Glutamatergic neuron (in vitro differentiated cells): ENCODE measurements at regions not wholly inside any gene's neighbourhood (a gene's known extent, or its start where the extent isn't known, plus 50 kb on each side); places are given as distances from the start of the nearest gene placed in this dataset.
A peak's percentile ranks its signal among the peaks of the same experiment; 100 is the strongest.

Experiments used
- DNase-seq: peaks from one replicate; pipeline ENCODE4 v3.0.0; 2022
- H3K27ac Mint-ChIP-seq: one replicate; pipeline ENCODE4 v1.8.0; 2020; ENCODE audit warnings: mild to moderate bottlenecking, mixed read lengths, inconsistent platforms; ENCODE audit not compliant: unreplicated experiment
- H3K27me3 Mint-ChIP-seq: one replicate; pipeline ENCODE4 v1.8.0; 2020; ENCODE audit warnings: mild to moderate bottlenecking, moderate library complexity, mixed read lengths, inconsistent platforms; ENCODE audit not compliant: unreplicated experiment
- H3K36me3 Mint-ChIP-seq: one replicate; pipeline ENCODE4 v1.8.0; 2020; ENCODE audit warnings: mild to moderate bottlenecking, mixed read lengths, inconsistent platforms; ENCODE audit not compliant: unreplicated experiment
- H3K4me1 Mint-ChIP-seq: one replicate; pipeline ENCODE4 v1.8.0; 2020; ENCODE audit warnings: mild to moderate bottlenecking, low read depth, mixed read lengths, inconsistent platforms; ENCODE audit not compliant: unreplicated experiment
- H3K4me3 Mint-ChIP-seq: one replicate; pipeline ENCODE4 v1.8.0; 2020; ENCODE audit warnings: mild to moderate bottlenecking, mixed read lengths, inconsistent platforms; ENCODE audit not compliant: unreplicated experiment
- H3K9me3 Mint-ChIP-seq: one replicate; pipeline ENCODE4 v1.8.0; 2020; ENCODE audit warnings: mild to moderate bottlenecking, moderate library complexity, mixed read lengths, inconsistent platforms; ENCODE audit not compliant: unreplicated experiment
- TF ChIP-seq, protein P1 (sequence below): fragments of 200-600 bp; sonication (generic); IDR thresholded peaks from one replicate; pipeline ENCODE4 v1.5.0; 2021; ENCODE audit not compliant: partially characterized antibody, unreplicated experiment

DNA sequence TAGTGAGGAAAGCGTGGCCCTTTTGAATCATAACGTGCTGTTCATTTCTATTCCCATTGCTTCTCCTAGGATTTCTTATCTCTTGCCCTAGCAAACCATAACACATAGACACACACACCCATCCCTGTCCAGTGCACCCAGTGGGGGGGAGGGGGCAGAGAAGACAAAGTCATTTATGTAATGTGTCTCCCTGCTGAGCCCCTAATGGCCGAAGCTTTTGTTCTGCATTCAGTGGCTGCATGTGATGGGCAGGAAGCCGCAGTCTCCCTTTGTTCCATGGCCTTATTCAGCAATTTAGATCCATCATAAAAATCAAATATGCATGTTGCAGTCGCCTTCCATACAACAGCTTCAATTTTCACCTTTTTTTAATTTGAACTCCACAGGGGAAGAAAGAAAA is 325.4 kb downstream of the ZFHX3 start:
- peaks cover 18% of the 10 kb centered on the region for H3K4me1 Mint-ChIP-seq
- TF ChIP-seq, protein P1, sequence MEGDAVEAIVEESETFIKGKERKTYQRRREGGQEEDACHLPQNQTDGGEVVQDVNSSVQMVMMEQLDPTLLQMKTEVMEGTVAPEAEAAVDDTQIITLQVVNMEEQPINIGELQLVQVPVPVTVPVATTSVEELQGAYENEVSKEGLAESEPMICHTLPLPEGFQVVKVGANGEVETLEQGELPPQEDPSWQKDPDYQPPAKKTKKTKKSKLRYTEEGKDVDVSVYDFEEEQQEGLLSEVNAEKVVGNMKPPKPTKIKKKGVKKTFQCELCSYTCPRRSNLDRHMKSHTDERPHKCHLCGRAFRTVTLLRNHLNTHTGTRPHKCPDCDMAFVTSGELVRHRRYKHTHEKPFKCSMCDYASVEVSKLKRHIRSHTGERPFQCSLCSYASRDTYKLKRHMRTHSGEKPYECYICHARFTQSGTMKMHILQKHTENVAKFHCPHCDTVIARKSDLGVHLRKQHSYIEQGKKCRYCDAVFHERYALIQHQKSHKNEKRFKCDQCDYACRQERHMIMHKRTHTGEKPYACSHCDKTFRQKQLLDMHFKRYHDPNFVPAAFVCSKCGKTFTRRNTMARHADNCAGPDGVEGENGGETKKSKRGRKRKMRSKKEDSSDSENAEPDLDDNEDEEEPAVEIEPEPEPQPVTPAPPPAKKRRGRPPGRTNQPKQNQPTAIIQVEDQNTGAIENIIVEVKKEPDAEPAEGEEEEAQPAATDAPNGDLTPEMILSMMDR, result no peak
- H3K27me3 Mint-ChIP-seq, result no peaks in the 10 kb centered on the region
- H3K4me3 Mint-ChIP-seq, result peak overlapping the region; percentile 31
- H3K9me3 Mint-ChIP-seq, result no peaks in the 10 kb centered on the region
- peak overlapping the region; percentile 81 for H3K27ac Mint-ChIP-seq
- H3K36me3 Mint-ChIP-seq, result no peaks in the 10 kb centered on the region
- DNase-seq, result peak; percentile 40

DNA sequence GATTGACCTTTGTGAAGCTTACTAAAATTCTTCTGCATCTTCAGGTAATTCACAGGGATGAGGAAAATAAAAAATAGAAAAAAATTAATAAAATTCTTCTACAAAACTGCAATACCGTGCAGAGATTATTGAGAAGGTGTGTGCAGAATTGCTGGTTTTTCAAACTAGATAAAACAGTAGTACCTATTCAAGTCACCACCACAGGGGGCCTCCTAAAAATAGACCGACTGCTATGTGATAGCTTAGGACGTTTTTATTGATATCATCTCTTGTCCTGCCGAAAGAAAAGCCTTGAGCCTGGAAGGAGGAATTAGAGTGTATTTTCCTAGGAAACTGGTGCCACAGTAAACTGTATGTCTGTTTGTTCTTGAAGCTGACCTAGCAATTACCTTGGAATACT is 325.9 kb downstream of the ZFHX3 start:
- peak overlapping the region; percentile 81 for H3K27ac Mint-ChIP-seq
- H3K4me3 Mint-ChIP-seq, result no peak overlapping the region
- TF ChIP-seq, protein P1, result no peak
- H3K4me1 Mint-ChIP-seq, result peaks cover 18% of the 10 kb centered on the region
- no peaks in the 10 kb centered on the region for H3K36me3 Mint-ChIP-seq
- no peaks in the 10 kb centered on the region for H3K27me3 Mint-ChIP-seq
- no peaks in the 10 kb centered on the region for H3K9me3 Mint-ChIP-seq
- DNase-seq, result no peak

DNA sequence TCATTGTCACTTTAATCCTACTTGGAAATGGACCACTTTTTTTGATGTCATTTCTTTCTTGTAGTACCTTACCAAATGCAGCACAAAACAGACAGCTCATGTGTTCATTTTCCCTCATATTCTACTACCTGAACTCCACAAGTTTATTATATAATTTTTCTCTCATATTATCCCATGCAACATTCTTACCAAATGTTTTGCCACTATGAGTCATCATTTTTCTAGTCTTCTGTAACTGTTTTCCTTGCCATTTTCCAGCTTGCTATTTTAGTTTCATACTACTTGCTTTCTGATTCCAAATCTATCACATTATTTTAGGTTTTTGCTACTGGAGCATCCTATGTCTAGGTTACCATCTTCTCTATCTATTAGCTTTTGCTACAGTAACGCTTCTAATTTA is 332.7 kb downstream of the ZFHX3 start:
- TF ChIP-seq, protein P1, result no peak
- H3K4me1 Mint-ChIP-seq, result no peaks in the 10 kb centered on the region
- H3K9me3 Mint-ChIP-seq, result no peaks in the 10 kb centered on the region
- peaks cover 15% of the 10 kb centered on the region for H3K36me3 Mint-ChIP-seq
- no peak overlapping the region for H3K27ac Mint-ChIP-seq
- H3K4me3 Mint-ChIP-seq, result no peak overlapping the region
- DNase-seq, result no peak
- no peaks in the 10 kb centered on the region for H3K27me3 Mint-ChIP-seq

DNA sequence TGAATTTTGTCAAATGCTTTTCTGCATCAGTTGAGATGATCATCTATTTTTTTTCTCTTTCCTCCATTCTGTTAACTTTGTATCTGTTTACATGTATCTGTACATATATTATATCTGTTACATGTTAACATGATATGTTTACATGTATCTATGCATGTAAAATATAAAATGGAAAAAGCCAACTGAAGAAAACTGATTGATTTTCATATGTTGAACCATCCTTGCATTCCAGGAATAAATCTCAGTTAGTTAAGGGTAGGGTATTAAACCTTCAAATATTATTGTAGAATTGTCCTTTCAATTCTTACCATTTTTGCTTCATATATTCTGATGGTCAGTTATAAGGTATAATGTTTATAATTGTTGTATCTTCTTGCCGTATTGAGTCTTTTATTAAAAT is 336.1 kb downstream of the ZFHX3 start:
- H3K27ac Mint-ChIP-seq, result no peak overlapping the region
- H3K27me3 Mint-ChIP-seq, result peaks cover 1% of the 10 kb centered on the region
- TF ChIP-seq, protein P1, result no peak
- DNase-seq, result no peak
- H3K9me3 Mint-ChIP-seq, result no peaks in the 10 kb centered on the region
- peaks cover 7% of the 10 kb centered on the region for H3K4me1 Mint-ChIP-seq
- H3K4me3 Mint-ChIP-seq, result no peak overlapping the region
- peaks cover 20% of the 10 kb centered on the region for H3K36me3 Mint-ChIP-seq

DNA sequence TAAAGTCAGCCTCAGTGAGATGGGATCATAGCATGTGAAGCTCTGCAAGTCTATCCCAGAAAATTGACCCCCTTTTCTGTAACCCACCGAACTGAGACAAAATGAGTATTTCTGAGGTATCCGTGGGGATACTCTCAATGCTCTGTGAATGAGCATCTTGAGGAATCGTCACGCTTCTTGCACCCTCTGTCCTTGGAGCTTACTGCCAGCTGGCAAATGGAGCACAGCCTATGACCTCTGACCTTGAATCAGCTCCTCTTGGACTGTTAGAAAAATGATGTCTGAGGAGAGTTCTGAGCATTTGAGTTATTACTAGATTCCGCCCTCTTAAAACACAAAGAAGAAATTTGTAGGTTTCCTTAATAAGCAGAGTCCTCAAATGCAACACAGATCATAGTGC is 342.1 kb downstream of the ZFHX3 start:
- H3K27me3 Mint-ChIP-seq, result peaks cover 3% of the 10 kb centered on the region
- H3K4me1 Mint-ChIP-seq, result peaks cover 32% of the 10 kb centered on the region
- DNase-seq, result peak; percentile 42
- H3K9me3 Mint-ChIP-seq, result peaks cover 2% of the 10 kb centered on the region
- TF ChIP-seq, protein P1, result no peak
- H3K36me3 Mint-ChIP-seq, result peaks cover 5% of the 10 kb centered on the region
- peak overlapping the region; percentile 27 for H3K4me3 Mint-ChIP-seq
- peak overlapping the region; percentile 69 for H3K27ac Mint-ChIP-seq
